ENCODE measurements at regions not wholly inside any gene's neighbourhood (a gene's known extent, or its start where the extent isn't known, plus 50 kb on each side); places are given as distances from the start of the nearest gene placed in this dataset.
"Not testable (repeated sequence)": the region's sequence is repeated elsewhere in the genome, so short reads cannot be mapped to it uniquely, and the experiment has no call there.

DNA sequence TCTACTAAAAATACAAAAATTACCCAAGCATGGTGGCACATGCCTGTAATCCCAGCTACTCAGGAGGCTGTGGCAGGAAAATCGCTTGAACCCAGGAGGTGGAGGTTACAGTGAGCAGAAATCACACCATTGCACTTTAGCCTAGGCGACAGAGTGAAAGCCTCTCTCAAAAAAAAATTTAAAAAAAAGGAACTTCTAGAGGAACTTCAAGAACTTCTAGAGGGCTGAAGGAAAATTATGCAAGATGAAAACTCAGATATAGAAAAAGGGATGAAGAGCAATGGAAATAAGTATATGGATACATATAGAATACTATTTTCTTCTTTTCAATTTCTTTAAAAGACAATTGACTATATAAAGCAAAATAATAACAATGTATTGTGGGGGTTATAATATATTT lies 51.2 kb upstream of the PRR5 start:
- no peak for DNase-seq (ENCODE audit: low read depth in 2 of 2)

DNA sequence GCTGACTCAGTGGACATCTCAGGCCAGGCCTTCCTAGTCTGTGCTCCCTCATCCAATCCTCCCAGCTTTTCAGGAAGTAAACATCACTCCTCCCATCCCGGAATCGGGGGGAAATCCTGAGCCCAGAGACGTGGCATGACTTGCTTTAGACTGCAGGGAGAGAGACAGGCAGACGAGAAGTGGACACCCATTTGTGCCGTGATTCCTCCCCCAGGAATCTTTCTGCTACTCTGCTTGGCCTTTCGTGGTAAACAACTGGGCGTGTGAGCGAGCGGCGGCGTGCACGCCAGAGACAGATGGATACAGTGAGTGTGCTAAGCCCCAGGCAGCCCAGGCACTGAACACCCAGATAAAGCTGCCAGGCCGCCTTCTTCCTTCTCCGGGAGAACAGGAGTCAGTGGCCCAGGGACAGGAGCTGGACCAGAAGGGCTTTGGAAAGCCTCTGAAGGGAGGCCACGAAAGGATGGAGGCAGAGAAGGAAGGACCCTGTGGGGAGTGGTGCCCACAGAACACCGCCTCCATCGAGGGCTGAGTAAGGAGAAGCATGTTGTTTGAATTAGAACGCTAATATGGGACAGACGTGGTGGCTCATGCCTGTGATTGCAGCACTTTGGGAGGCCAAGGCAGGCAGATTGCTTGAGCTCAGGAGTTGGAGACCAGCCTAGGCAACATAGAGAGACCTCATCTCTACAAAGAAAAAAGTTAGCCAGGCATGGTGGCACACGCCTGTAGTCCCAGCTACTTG lies 53.0 kb upstream of the PRR5 start:
- no peak for DNase-seq (ENCODE audit: low read depth in 2 of 2)

DNA sequence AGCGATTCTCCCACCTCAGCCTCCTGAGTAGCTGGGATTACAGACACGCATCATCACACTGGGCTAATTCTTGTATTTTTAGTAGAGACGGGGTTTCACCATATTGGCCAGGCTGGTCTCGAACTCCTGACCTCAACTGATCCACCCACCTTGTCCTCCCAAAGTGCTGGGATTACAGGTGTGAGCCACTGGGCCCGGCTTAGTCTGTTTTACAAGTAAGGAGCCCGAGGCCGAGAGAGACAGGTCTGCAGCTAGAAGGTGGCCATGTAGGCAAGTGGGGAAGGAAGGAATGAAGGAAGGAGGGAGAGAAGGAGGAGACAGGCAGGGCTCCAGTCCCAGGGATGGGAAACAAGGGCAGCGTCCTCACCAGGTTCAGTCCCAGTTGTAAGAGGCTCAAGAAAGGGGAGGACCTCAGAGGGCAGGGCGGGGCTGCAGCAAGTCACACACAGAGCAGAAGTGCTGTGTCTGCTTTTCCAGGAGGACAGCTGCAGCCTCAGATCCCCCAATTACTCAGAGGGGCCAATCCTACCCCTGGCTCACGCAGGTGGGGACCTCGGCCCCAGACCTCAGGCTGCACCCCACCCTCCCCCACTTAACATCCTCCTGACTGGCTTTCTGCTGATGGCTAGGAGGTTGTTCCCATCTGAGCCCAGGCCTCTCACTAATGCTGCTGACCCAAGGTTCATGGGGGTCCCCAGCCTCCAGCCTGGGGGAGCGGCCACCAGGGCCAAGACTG lies 53.8 kb upstream of the PRR5 start:
- no peak for DNase-seq (ENCODE audit: low read depth in 2 of 2)

DNA sequence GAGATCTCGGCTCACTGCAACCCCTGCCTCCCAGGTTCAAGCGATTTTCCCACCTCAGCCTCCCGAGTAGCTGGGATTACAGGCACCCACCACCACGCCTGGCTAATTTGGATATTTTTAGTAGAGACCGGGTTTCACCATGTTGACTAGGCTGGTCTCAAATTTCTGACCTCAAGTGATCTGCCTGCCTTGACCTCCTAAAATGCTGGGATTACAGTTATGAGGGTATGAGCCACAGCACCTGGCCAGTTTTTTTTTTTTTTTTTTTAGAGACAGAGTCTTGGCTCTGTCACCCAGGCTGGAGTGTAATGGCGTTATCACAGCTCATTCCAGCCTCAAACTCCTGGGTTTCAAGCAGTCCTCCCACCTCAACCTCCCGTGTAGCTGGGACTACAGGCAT lies 54.9 kb upstream of the PRR5 start:
- no peak for DNase-seq (ENCODE audit: low read depth in 2 of 2)

DNA sequence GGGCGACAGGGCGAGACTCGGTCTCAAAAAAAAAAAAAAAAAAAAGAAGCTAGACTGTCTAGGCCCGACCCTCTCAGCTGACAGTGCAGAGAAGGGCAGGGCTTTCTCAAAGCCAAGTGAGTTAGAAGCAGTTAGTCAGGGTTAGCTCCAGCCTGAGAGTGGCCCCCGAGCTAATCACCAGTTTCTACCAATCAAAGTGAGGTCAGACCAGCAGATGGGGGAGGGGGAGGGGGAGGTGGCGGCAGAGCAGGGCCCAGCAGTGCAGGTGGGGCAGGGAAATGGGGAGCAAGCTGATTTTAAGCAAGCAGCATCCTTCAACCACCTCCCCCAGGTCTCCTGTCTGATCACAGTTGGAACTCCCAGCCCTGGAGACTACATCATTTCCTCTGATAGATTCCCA lies 55.3 kb upstream of the PRR5 start:
- DNase-seq (ENCODE audit: low read depth in 2 of 2), result no peak

DNA sequence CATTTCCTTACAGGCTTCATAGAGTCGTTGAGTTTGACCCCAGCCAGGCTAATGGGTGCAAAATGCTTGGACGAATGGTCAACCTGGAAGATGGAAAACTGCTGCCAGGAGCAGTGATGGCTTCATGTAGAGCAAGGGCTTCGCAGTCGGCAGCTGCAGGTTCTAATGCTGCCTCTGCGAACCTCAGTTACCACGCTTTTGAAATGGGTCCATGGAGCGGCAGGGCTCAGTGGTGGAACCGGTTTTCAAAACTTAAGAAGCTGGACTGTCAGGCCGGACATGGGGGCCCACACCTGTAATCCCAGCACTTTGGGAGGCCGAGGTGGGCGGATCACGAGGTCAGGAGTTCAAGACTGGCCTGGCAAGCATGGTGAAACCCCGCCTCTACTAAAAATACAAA lies 55.9 kb upstream of the PRR5 start:
- no peak for DNase-seq (ENCODE audit: low read depth in 2 of 2)

DNA sequence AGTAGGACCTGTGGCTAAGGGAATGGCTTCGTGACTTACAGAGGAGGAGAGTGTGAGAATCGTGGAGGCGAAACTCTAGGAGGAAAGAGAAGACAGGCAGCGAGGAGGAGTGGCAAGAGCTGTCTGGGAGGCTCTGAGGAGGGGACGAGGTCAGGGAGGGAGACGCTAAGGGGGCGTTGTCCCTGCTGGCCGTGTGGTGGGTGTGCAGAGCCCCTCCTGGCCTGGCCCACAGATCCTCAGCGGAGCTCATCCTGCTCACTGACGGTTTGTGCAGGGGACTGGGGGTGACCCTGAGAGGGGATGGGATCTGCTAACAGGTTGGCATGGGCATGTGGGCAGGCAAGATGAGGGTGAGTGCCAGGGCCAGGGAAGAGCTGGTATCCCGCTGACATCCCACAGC lies 56.5 kb upstream of the PRR5 start:
- DNase-seq (ENCODE audit: low read depth in 2 of 2), result no peak

DNA sequence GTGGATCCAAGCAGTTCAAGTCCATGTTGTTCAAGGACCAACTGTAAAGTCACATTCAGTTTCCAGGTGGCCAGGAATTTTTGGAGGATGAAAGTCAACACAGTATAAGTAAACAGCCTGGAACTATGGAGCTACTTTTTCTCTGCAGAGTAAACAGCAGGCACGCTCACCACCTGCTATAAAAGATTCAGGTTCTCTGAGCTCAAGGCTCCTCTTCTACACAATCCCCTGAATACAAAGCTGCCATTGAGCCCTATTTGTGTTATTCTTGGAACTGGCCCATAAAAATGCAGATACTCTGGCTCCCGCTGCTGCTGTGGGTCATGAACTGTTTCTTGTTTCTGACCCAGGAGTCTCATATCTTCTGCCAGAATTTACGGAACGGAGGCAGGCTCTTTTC lies 56.9 kb upstream of the PRR5 start:
- no peak for DNase-seq (ENCODE audit: low read depth in 2 of 2)

DNA sequence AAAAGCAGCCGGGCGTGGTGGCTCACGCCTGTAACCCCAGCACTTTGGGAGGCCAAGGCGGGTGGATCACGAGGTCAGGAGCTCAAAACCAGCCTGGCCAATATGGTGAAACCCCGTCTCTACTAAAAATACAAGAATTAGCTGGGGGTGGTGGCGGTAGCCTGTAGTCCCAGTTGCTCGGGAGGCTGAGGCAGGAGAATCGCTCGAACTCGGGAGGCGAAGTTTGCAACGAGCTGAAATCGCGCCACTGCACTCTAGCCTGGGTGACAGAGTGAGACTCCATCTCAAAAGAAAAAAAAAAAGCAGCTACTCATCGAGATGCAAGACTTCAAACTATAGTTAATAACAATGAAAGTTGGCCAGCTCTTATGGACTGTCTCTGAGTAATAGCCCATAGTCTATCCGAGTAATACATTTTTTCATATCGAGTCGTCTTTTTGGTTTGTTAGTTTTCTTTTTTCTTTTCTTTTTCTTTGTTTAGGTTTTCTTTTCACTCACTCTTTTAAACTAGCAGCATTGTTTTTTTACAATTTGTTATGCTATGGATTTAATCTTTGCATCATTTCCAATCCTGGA lies 58.4 kb upstream of the PRR5 start:
- DNase-seq (ENCODE audit: low read depth in 2 of 2), result not testable (repeated sequence)

DNA sequence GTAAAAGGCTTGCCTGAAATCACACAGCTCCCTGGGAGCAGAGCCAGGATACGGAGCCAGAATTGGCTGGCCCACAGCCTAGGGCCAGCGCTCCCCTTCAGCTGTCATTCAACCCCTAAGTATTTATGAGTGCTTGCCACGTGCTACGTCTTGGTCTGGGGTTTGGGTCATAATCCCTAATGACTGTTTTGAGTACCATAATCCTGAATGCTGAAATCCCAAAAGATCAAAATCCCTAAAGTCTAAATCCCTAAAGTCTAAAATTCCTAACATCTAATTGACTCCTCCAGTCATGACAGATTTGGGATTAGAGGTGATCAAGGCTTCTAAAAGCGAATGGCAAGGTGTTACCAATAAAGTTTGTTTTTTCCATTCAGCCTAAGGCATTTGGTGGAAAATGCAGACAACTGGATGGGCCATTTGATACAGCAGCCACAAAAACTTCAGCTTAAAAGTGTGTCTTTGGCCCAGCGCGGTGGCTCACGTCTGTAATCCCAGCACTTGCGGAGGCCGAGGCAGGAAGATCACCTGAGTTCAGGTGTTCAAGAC lies 59.8 kb upstream of the PRR5 start:
- DNase-seq (ENCODE audit: low read depth in 2 of 2), result no peak

DNA sequence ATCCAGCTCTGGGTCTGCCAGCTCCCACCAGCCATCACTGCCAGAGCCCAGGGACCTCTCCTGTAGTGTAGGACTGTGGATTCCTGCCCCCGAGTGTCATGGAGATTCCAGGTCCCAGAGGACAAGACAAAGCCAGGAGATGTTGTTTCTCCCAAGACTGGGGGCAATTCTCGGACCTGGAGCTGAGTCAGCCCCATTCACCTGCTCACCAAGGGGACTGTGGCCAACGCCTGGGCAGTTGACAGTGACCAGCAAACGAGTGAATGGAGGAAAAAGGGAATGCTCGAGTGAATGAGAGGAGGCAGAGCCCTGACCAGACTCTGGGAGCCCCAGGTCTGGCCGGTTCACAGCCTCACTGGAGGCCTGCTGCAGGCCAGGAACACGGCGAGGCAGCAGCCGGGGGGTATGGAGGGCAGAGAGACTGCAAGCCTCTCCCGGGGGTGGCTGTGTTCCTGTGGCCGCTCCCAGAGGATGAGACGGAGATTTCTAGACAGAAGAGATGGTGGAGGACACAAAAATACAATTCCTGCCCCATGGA lies 61.3 kb upstream of the PRR5 start:
- no peak for DNase-seq (ENCODE audit: low read depth in 2 of 2)

DNA sequence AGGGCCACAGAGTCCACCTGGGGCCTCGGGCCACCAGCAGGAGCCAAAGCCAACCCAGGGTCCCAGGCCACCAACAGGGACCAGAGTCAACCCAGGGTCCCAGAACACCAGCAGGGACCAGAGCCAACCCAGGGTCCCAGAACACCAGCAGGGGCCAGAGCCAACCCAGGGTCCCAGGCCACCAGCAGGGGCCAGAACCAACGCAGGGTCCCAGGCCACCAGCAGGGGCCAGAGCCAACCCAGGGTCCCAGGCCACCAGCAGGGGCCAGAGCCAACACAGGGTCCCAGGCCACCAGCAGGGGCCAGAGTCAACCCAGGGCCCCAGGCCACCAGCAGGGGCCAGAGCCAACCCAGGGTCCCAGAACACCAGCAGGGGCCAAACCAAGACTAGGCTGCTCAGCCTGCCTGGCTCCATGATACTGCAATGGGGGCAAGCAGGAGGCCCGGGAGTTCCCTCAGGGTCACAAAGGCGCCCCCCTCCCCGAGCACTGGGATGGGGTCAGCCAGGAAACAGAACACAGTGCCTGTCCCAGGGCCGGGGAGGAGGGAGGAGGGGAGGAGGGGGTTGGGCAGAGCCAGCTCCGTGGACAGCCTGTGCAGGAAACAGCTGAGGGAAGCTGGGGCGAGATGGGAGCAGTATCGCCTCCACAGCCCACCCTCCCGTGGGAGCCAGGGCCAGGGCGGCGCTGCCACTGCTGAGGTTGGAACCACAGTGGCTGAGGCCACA lies 62.0 kb upstream of the PRR5 start:
- no peak for DNase-seq (ENCODE audit: low read depth in 2 of 2)

DNA sequence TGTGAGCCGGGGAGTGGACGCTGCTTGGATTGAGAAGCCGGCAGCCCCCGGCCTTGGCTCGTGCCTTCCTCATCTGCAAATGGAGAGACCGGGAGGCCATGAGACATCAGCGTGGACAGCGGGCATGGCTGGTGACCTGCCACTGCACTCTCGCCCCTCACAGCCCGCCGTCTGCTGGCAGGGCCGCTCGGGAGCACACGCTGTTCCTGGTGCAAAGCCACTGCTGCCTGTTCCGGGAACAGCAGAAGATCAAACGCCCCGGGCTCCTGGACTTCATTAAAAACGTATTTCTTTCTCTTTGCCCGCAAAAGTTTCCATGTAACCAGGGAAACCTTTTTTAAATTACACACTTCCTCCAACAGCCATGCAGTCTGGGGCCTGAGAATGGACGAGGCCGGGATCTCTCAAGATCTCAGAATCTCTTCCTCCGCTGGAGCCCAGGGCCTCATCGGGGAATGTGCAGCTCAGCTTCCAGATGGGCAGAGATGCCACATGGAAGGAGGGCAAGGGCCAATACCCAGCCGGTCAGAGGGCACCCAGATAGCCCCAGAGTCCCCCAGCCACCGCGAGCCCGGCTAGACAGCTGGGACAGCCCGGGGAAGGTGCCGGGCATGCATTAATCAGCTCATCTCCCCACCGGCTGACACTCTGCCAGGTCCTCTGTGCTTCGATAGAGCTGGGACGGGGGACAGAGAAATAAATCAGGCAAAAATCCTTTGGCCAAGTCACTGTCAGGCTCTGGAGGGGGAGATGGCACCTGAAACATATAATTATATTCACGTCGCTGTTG lies 62.8 kb upstream of the PRR5 start:
- DNase-seq (ENCODE audit: low read depth in 2 of 2), result no peak

DNA sequence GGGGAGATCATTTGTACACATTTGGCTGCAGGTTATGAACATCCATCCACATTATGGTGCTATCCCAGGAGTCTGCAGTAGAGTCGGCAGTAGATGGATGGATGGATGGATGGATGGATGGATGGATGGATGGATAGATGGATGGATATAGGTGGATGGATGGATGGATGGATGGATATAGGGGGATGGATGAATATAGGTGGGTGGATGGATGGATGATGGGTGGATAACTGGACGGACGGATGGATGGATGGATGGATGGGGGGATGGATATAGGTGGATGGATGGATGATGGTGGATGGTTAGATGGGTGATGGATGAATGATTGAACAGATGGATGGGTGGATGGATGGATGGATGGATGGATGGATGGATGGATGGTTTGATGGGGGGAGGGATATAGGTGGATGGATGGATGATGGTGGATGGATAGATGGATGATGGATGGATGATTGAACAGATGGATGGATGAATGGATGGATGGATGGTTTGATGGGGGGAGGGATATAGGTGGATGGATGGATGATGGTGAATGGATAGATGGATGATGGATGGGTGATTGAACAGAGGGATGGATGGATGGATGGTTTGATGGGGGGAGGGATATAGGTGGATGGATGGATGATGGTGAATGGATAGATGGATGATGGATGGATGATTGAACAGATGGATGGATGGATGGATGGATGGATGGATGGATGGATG lies 65.3 kb upstream of the PRR5 start:
- DNase-seq (ENCODE audit: low read depth in 2 of 2), result not testable (repeated sequence)

DNA sequence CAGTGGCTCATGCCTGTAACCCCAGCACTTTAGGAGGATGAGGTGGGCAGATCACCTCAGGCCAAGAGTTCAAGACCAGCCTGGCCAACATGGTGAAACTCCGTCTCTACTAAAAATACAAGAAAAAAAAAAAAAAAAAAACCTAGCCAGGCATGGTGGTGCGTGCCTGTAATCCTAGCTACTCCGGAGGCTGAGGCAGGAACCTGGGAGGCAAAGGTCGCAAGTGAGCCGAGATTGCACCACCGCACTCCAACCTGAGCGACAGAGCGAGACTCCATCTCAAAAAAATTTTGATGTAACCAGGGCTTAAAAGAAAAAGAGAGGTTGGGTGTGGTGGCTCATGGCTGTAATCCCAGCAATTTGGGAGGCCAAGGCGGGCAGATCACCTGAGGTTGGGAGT lies 66.4 kb upstream of the PRR5 start:
- DNase-seq (ENCODE audit: low read depth in 2 of 2), result not testable (repeated sequence)

DNA sequence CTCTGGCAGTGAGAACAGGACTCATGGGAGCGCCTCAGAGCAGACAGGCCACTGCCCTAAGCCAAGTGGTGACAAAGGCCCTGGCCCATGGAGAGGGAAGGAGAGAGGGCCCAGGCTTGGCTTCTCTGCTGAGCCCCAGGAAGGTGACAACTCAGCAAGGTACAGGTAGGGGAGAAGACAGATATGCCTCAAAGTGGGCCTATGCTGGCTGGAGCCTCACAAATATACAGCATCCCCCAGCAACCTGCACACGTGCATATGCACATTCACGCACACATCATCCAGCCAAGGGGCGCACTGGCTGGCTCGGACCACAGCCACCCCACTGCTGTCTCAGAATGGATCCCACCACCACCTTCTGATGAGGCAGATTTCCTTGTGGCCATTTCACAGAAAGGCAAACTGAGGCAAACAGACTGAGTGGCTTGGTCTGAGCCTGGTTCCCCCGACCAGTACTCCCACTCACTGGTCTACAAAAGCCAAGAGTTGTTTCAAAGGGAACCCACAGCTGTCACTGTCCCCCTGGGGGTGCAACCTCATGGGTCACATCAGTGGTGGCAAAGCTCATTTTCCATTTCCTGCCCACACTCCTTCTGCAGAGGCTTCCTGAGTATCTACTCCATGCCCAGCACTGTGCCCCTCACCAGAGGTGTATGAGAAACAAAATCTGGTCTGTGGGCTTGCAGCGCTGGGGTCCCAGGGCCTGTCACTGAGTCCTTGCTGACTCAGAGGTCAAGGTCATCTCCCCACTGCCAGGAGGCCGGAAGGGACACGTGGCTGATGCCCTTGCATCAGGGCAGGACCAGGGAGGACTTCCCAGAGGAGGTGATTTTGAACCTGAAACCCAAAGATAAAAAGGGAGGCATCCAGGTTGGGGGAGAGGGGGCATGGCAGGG lies 67.3 kb upstream of the PRR5 start:
- DNase-seq (ENCODE audit: low read depth in 2 of 2), result no peak

DNA sequence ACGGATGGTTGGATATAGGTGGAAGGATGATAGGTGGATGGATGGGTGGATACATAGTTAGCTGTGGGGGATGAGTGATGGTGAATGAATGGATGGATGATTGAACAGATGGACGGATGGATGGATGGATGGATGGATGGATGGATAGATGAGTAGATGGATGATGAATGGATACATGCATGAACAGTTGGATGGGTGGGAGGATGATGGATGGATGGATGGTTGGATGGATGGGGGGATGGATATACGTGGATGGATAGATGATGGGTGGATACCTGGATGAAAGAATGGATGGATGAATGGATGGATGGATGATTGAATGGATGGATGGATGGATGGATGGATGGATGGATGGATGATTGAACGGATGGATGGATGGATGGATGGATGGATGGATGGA lies 68.4 kb upstream of the PRR5 start:
- DNase-seq (ENCODE audit: low read depth in 2 of 2), result no peak

DNA sequence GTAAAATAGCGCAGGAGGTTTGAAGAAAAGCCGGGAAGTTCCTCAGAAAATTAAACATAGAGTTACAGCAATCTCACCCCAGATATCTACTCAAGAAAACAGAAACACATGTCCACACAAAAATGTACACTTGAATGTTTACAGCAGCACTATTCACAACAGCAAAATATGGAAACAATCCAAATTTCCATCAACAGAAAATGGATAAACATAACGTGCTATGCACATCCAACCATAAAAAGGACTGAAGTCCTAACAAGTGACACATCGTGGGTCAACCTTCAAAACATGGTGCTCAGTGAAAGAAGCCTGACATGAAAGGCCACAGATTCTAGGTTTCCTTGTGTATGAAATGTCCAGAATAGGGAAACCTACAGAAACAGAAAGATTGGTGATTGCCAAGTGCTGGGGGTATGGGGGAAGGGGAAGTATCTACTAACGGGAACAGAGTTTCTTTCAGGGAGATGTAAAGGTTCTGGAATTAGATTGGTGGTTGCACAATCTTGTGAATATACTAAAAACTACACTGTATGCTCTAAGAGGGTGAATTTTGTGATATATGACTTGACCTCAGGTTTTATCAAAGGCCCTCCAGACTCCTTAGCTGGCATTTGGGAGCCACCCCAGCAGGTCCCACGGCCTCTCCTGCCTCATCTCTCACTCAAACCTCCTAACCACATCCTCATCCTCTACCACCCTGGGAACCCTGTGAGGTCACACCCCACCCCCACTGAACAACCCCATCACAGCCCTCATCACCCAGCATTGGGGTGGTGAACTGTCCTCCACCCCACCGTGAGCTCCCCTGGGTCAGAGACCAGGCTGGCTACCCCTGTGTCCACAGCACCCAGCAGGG lies 69.2 kb upstream of the PRR5 start:
- DNase-seq (ENCODE audit: low read depth in 2 of 2), result no peak

DNA sequence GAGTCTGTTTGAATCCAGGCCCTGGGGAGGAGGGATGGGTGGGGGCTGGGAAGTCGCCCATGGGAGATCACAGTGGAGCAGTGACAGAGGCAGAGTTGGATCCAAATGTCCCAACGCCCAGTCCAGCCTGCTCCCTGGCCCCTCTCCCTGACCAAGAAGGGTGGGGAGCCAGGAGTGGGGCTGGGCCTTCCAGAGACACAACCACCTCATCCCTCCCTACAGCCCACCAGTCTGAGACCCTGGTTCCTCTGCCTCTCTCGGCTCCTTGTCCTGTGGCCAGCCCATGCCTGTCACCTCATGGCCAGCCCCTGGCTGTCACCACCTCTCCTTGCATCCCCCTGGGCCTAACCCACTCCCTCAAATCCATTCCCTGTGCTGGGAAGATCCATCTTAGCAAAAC lies 71.2 kb upstream of the PRR5 start:
- no peak for DNase-seq (ENCODE audit: low read depth in 2 of 2)

Data from stimulated activated CD8-positive, alpha-beta memory T cell treated with anti-CD3 and anti-CD28 coated beads, Interleukin-15, amount 100 ng/mL, for 48 hours (primary cell).